Urinary bladder (tissue), 3 donors: ENCODE measurements at regions not wholly inside any gene's neighbourhood (a gene's known extent, or its start where the extent isn't known, plus 50 kb on each side); places are given as distances from the start of the nearest gene placed in this dataset.
A peak's percentile ranks its signal among the peaks of the same experiment; 100 is the strongest.

Experiments used
- DNase-seq: peaks from one replicate; pipeline ENCODE4 v3.0.0-alpha.2; 2015; ENCODE audit errors: extremely low spot score
- H3K27ac ChIP-seq: one replicate; pipeline ENCODE4 v1.5.1; 2013; ENCODE audit warnings: low read depth, mild to moderate bottlenecking, moderate library complexity
- H3K36me3 ChIP-seq: one replicate; pipeline ENCODE4 v1.6.1; 2013; ENCODE audit warnings: mild to moderate bottlenecking, moderate library complexity; ENCODE audit not compliant: insufficient read depth
- H3K4me1 ChIP-seq: one replicate; pipeline ENCODE4 v1.6.1; 2013; ENCODE audit warnings: mild to moderate bottlenecking, moderate library complexity; ENCODE audit not compliant: insufficient read depth
- H3K4me3 ChIP-seq: one replicate; pipeline ENCODE4 v1.5.1; 2013; ENCODE audit warnings: low read depth, low read length
- WGBS: extraction: QIAGEN DNeasy Blood & Tissue Kit; methylation state at CpG from one replicate; pipeline ENCODE4 v1.1.7; 2013; 5-methylcytosine and 5-hydroxymethylcytosine counted together
- donor health status: healthy with polysubstance abuse.
- donor health status: healthy.

DNA sequence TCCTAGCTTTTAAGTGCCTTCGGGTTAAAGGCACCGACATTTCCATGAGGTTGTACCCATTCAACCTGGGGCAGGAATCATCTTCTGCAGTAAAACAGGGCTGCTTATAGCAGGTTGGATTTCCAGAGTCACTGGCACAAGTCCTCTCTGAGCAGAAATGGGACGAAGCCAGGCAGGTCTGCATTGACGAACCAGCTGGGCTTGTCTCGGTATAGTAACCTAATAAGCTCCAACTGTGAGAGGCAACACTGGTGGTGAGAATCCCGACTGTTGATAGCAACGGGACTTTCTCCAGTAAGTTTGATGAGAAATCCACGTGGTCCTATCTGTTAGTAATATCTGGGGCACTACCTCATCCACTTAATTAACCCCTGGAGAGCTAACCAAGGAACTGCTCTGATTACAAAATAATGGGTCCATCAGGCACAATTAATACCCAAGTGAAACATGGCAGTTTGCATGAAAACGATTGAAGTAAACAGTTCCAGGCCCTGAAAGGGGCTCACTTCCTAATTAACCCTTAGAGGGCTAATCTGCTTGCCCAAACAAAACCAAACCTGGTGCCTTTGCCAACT lies 491.0 kb upstream of the C9orf72 start:
- H3K4me1 ChIP-seq: no peaks in the 10 kb centered on the region
- H3K4me3 ChIP-seq: no peak overlapping the region
- WGBS: 68% methylated on average over 9 of the region's 9 CpGs
- no peak overlapping the region for H3K27ac ChIP-seq
- peaks cover under 1% of the 10 kb centered on the region for H3K36me3 ChIP-seq
- DNase-seq: no peak

DNA sequence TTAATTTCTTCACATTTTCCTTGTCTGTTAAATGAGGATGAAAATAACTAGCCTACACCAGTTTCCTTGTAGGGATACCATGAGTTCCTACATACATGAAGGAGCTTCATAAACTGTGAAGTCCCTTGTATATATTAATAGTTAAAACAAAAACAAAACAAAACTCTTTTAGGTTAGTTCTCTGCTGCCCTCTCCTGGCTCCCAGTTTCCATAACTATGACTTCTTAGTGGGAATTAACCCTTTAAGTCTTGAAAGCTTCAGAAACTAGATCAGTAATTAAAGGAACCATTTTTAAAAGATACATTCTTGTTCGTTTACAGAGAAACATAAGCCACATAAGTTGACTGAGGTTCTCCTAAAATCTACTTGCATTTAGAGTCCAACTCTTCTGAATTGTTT lies 500.0 kb upstream of the C9orf72 start:
- H3K4me1 ChIP-seq: no peaks in the 10 kb centered on the region
- H3K4me3 ChIP-seq: no peak overlapping the region
- 26% methylated on average over 1 of the region's 1 CpG for WGBS
- DNase-seq: no peak
- H3K36me3 ChIP-seq: no peaks in the 10 kb centered on the region
- no peak overlapping the region for H3K27ac ChIP-seq

DNA sequence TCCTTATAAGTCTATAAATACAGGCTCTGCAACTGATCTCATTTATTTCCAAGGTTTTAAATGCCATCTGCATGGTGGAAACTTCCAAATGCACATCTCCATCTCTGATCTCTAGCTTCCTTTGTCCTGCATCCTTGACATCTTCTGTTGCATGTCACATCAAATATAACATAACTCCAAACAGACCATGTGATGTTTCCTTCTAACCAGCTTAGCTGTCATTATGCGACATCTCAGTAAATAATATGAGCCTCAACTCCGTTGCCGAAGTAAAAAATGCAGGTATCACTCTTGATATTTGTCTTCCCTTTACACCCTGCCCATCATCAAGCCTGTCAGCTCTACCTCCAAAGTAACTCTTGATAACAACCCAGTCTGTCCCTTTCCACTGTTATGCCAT lies 506.4 kb upstream of the C9orf72 start:
- Histone ChIP-seq H3K4me1 (no peaks in the 10 kb centered on the region), H3K36me3 (no peaks in the 10 kb centered on the region), H3K27ac (no peak overlapping the region), H3K4me3 (no peak overlapping the region)
- WGBS: 92% methylated on average over 3 of the region's 3 CpGs
- DNase-seq: no peak

- WGBS: 75% methylated on average over 3 of the region's 3 CpGs
- H3K36me3 ChIP-seq: no peaks in the 10 kb centered on the region
- DNase-seq: no peak
- no peak overlapping the region for H3K4me3 ChIP-seq
- H3K4me1 ChIP-seq: no peaks in the 10 kb centered on the region
- H3K27ac ChIP-seq: no peak overlapping the region
These were observed 509.4 kb upstream of the C9orf72 start for GRCh38 chr9:28082671-28083070.

DNA sequence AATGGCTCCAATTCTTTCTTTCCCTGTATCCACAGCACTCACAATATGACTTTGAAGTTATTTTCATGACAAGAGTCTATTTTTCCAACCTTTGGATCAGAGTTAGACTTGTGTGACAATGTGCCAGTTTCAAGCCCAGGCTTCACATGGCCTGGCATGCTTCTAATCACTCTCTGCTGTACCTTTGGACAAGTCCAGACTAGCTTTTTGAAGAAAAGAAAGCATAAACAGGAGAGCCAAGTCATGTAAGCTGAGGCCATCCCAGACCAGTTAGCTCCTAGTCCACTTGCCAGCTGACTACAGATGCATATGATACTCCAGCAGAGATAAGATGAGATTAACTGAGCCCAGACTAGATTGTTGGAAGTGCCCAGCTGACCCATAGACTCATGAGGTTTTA lies 513.6 kb upstream of the C9orf72 start:
- H3K36me3 ChIP-seq: no peaks in the 10 kb centered on the region
- H3K4me1 ChIP-seq: no peaks in the 10 kb centered on the region
- H3K4me3 ChIP-seq: no peak overlapping the region
- DNase-seq: no peak
- no peak overlapping the region for H3K27ac ChIP-seq

DNA sequence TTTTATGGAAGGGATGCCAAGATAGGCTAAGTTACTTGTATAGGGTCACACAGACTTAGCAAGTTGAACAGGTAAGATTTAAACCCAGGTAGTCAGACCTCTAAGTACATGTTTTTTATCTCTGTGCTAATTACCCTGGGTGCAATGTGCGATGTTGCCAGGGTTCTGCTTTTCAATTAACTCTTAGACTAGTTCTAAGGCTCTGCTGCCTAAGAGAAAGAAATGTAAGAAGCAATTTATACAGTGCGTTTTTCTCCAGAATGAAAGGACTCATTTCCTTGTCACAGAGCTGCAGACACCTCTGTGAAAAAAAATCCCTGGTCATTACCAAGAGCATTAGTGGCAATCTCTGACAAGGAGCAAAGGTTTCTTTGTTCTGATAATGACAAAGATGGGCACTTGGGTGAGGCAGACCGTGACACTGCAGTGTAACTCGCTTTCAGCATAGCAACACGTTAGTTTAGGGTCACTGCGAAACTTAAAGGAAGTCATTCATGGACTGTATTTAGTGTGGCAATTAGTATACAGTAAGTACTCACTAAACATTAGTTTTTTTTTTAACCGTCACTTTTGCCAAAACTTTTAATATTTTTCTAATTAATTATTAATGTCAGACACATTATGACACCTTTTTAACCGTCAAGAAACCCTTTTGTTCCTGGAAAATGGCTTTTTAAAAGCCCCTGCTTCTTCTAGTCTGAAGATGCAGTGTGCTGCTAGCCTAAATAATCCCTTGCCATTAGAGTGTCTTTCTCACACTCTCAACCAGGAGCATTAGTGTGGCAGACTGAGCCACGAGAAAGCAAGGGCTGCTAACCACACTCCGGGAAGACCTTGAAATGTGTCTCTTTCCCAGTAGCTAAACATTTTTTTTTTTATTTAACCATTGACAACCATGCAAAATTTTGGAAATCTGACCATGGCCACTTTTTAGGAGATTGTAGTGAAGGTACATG lies 520.0 kb upstream of the C9orf72 start:
- WGBS: 65% methylated on average over 10 of the region's 10 CpGs
- H3K4me3 ChIP-seq: no peak overlapping the region
- no peak for DNase-seq
- no peaks in the 10 kb centered on the region for H3K36me3 ChIP-seq
- no peak overlapping the region for H3K27ac ChIP-seq
- no peaks in the 10 kb centered on the region for H3K4me1 ChIP-seq

GRCh38 chr9:28101509-28101908 lies 528.2 kb upstream of the C9orf72 start:
- no peak overlapping the region for H3K27ac ChIP-seq
- no peak overlapping the region for H3K4me3 ChIP-seq
- no peak for DNase-seq
- H3K4me1 ChIP-seq: no peaks in the 10 kb centered on the region
- WGBS: 53% methylated on average over 3 of the region's 3 CpGs
- H3K36me3 ChIP-seq: no peaks in the 10 kb centered on the region

- Histone ChIP-seq H3K4me1 (no peaks in the 10 kb centered on the region), H3K27ac (no peak overlapping the region), H3K4me3 (no peak overlapping the region), H3K36me3 (no peaks in the 10 kb centered on the region)
- WGBS: 83% methylated on average over 2 of the region's 2 CpGs
- DNase-seq: no peak
These were observed 531.7 kb upstream of the C9orf72 start for GRCh38 chr9:28105001-28105400.

DNA sequence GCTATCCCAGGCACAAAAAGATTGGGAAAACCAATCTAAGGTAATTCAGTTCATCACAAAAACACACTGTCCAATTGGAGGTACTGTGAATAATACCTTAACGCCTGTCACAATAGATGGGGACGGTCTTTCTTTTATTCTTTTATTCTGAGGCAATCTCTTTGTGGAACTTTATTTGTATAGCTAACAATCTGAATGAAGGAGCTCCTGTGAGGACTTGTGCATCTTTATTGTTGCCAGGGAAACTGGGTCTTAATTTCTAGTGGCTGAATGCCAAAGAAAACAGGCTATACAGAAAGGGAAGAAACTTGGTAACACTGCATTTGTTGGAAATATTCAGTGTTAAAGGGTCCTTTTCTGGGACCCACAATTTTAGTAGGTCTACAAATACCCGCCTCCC lies 546.9 kb upstream of the C9orf72 start:
- H3K36me3 ChIP-seq: no peaks in the 10 kb centered on the region
- H3K4me1 ChIP-seq: no peaks in the 10 kb centered on the region
- H3K27ac ChIP-seq: no peak overlapping the region
- WGBS: 84% methylated on average over 3 of the region's 3 CpGs
- peak; percentile 53 for DNase-seq
- no peak overlapping the region for H3K4me3 ChIP-seq

- WGBS: 69% methylated on average over 3 of the region's 3 CpGs
- H3K27ac ChIP-seq: no peak overlapping the region
- H3K4me3 ChIP-seq: no peak overlapping the region
- H3K36me3 ChIP-seq: no peaks in the 10 kb centered on the region
- no peaks in the 10 kb centered on the region for H3K4me1 ChIP-seq
- no peak for DNase-seq
These were observed 547.3 kb upstream of the C9orf72 start for GRCh38 chr9:28120626-28121025.

- no peak overlapping the region for H3K4me3 ChIP-seq
- H3K4me1 ChIP-seq: no peaks in the 10 kb centered on the region
- H3K36me3 ChIP-seq: no peaks in the 10 kb centered on the region
- DNase-seq: no peak
- H3K27ac ChIP-seq: no peak overlapping the region
- 46% methylated on average over 3 of the region's 3 CpGs for WGBS
These were observed 548.1 kb upstream of the C9orf72 start for GRCh38 chr9:28121366-28121765.

DNA sequence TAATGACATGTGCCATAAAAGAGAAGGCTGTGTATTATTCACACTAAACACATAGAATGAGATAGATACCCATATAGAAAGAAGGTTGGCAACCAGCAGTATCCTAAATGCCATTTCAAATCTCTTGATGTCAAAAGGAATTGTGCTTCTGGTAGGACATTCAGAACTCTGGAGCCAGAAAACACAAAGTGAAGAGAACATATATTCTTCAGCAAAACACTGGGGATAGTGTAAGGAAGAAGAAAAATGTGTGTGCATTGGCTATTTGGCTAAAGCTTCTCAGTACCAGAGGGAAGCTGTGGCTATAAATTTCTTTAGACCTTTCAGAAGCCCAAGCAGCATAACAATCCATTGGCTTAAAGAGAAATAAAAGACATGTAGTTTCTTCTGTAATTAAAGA lies 551.6 kb upstream of the C9orf72 start:
- H3K4me1 ChIP-seq: no peaks in the 10 kb centered on the region
- no peaks in the 10 kb centered on the region for H3K36me3 ChIP-seq
- H3K27ac ChIP-seq: no peak overlapping the region
- DNase-seq: no peak
- H3K4me3 ChIP-seq: no peak overlapping the region

GRCh38 chr9:28127101-28127500 lies 553.8 kb upstream of the C9orf72 start:
- Histone ChIP-seq H3K27ac (no peak overlapping the region), H3K4me1 (no peaks in the 10 kb centered on the region), H3K36me3 (no peaks in the 10 kb centered on the region), H3K4me3 (no peak overlapping the region)
- DNase-seq: no peak
- WGBS: 51% methylated on average over 3 of the region's 3 CpGs

DNA sequence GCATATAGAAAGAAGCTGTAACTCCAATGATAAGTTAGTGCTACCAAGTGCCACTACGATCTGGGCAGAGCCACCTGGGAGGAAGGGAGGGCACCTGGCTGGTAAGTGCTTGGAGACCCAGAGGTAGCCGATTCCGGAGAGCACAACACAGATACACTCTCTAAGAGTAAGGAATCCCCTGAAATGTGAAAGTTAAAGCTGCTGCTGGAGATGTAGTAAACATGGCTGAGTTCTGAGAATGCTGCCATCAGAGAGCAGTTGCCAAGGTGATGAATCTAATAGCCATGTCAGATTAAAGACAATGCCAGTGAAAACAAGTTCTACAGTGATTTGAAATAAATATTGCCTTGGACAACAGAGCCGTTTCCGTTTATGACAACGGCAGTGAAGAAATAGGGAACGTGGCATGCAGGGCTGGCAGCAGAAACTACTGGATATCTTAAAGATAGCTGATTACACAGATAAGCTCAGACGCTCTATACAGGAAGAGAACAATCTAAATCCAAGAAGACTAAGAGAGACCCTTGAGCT lies 561.2 kb upstream of the C9orf72 start:
- Histone ChIP-seq H3K36me3 (no peaks in the 10 kb centered on the region), H3K27ac (no peak overlapping the region), H3K4me3 (no peak overlapping the region), H3K4me1 (no peaks in the 10 kb centered on the region)
- no peak for DNase-seq
- 35% methylated on average over 8 of the region's 8 CpGs for WGBS
